ENCODE measurements at regions not wholly inside any gene's neighbourhood (a gene's known extent, or its start where the extent isn't known, plus 50 kb on each side); places are given as distances from the start of the nearest gene placed in this dataset.

DNA sequence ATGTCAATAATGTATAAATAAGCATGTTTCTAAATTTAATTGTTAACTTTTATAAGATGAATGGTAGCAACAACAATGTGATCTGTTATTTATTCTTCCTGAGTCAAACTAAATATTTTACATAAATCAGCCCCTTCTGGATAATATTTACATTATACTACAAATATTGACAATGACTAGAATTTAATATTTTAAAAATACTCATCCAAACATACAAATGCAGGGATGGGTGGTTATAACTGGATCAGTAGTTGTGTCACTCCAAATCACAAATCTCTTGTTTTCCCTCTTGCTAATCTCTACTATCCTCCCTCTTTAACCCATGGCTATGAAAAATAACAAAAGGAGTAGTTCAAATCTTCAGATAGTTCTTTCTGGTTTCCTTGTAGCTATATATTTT lies 407.0 kb downstream of the HTR7 start:
- TF ChIP-seq SP1 (IDR thresholded peaks at IDR 0.05), result no peak
- no peak for TF ChIP-seq NR2F2 (IDR thresholded peaks at IDR 0.05)
- no peak for TF ChIP-seq ATF3 (IDR thresholded peaks at IDR 0.05)
- no peak for TF ChIP-seq HNF4A (conservative IDR thresholded peaks at IDR 0.05)
- TF ChIP-seq CTCF (IDR thresholded peaks at IDR 0.05; ENCODE audit: low read depth, low read length, missing input control), result no peak
- no peak for TF ChIP-seq EGR1 (IDR thresholded peaks at IDR 0.05; ENCODE audit: low read depth in 2 of 2)
- no peak for TF ChIP-seq HNF4G (IDR thresholded peaks at IDR 0.05)
- TF ChIP-seq FOXA2 (IDR thresholded peaks at IDR 0.05), result no peak
- no peak for TF ChIP-seq GABPA (IDR thresholded peaks at IDR 0.05 in 1 of 2, conservative IDR thresholded peaks at IDR 0.05 in 1 of 2)
- no peak for TF ChIP-seq FOXA1 (IDR thresholded peaks at IDR 0.05)
- TF ChIP-seq RXRA (IDR thresholded peaks at IDR 0.05), result no peak
- TF ChIP-seq, protein P1, sequence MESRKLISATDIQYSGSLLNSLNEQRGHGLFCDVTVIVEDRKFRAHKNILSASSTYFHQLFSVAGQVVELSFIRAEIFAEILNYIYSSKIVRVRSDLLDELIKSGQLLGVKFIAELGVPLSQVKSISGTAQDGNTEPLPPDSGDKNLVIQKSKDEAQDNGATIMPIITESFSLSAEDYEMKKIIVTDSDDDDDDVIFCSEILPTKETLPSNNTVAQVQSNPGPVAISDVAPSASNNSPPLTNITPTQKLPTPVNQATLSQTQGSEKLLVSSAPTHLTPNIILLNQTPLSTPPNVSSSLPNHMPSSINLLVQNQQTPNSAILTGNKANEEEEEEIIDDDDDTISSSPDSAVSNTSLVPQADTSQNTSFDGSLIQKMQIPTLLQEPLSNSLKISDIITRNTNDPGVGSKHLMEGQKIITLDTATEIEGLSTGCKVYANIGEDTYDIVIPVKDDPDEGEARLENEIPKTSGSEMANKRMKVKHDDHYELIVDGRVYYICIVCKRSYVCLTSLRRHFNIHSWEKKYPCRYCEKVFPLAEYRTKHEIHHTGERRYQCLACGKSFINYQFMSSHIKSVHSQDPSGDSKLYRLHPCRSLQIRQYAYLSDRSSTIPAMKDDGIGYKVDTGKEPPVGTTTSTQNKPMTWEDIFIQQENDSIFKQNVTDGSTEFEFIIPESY (IDR thresholded peaks at IDR 0.05), result no peak
- TF ChIP-seq JUND (IDR thresholded peaks at IDR 0.05), result no peak
- no peak for TF ChIP-seq MAX (IDR thresholded peaks at IDR 0.05)
- TF ChIP-seq, protein P2, sequence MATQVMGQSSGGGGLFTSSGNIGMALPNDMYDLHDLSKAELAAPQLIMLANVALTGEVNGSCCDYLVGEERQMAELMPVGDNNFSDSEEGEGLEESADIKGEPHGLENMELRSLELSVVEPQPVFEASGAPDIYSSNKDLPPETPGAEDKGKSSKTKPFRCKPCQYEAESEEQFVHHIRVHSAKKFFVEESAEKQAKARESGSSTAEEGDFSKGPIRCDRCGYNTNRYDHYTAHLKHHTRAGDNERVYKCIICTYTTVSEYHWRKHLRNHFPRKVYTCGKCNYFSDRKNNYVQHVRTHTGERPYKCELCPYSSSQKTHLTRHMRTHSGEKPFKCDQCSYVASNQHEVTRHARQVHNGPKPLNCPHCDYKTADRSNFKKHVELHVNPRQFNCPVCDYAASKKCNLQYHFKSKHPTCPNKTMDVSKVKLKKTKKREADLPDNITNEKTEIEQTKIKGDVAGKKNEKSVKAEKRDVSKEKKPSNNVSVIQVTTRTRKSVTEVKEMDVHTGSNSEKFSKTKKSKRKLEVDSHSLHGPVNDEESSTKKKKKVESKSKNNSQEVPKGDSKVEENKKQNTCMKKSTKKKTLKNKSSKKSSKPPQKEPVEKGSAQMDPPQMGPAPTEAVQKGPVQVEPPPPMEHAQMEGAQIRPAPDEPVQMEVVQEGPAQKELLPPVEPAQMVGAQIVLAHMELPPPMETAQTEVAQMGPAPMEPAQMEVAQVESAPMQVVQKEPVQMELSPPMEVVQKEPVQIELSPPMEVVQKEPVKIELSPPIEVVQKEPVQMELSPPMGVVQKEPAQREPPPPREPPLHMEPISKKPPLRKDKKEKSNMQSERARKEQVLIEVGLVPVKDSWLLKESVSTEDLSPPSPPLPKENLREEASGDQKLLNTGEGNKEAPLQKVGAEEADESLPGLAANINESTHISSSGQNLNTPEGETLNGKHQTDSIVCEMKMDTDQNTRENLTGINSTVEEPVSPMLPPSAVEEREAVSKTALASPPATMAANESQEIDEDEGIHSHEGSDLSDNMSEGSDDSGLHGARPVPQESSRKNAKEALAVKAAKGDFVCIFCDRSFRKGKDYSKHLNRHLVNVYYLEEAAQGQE (IDR thresholded peaks at IDR 0.05), result no peak
- TF ChIP-seq RAD21 (IDR thresholded peaks at IDR 0.05), result no peak
- TF ChIP-seq TAF1 (conservative IDR thresholded peaks at IDR 0.05), result no peak
- Histone ChIP-seq H3K27ac (ENCODE audit: low read depth in 1 of 2, low read length in 2 of 2) (no peak overlapping the region), H3K9me3 (ENCODE audit: control insufficient read depth in 4 of 4, low read length in 3 of 4) (no peaks in the 10 kb centered on the region), H3K4me1 (ENCODE audit: control insufficient read depth in 4 of 4, insufficient read depth in 4 of 4, low read length in 3 of 4) (no peaks in the 10 kb centered on the region), H3K4me3 (ENCODE audit: low read depth in 1 of 3, low read length in 3 of 3) (no peak overlapping the region), H3K36me3 (ENCODE audit: control insufficient read depth in 4 of 4, insufficient read depth in 3 of 4, low read depth in 1 of 4, low read length in 3 of 4) (no peaks in the 10 kb centered on the region), H3K27me3 (ENCODE audit: control insufficient read depth in 4 of 4, insufficient read depth in 4 of 4, low read length in 3 of 4) (no peaks in the 10 kb centered on the region), H3K9ac (ENCODE audit: low read depth in 1 of 2, low read length in 2 of 2) (no peak overlapping the region)
- DNase-seq (ENCODE audit: low spot score), result no peak

DNA sequence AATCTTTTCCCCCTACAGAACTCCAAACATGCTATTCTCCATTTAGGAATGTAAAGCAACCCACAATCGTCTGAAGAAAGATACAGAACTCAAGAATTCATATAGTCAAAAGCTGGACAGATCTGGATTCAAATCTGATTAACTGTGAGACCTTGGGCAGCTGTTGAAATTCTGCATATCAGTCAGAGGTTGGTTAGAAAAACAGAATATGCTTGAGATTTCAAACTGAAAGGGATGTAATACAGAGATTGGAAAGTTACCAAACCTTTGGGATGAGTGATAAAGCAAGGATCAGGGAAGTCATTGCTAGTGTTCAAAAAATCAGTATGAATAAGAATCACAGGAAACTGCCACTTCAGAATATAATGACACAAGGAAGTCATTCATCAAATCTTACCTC lies 406.6 kb downstream of the HTR7 start:
- no peak overlapping the region for H3K9ac ChIP-seq (ENCODE audit: low read depth in 1 of 2, low read length in 2 of 2)
- no peak for DNase-seq (ENCODE audit: low spot score)
- no peaks in the 10 kb centered on the region for H3K9me3 ChIP-seq (ENCODE audit: control insufficient read depth in 4 of 4, low read length in 3 of 4)
- H3K4me3 ChIP-seq (ENCODE audit: low read depth in 1 of 3, low read length in 3 of 3), result no peak overlapping the region
- no peaks in the 10 kb centered on the region for H3K4me1 ChIP-seq (ENCODE audit: control insufficient read depth in 4 of 4, insufficient read depth in 4 of 4, low read length in 3 of 4)
- no peaks in the 10 kb centered on the region for H3K27me3 ChIP-seq (ENCODE audit: control insufficient read depth in 4 of 4, insufficient read depth in 4 of 4, low read length in 3 of 4)
- no peaks in the 10 kb centered on the region for H3K36me3 ChIP-seq (ENCODE audit: control insufficient read depth in 4 of 4, insufficient read depth in 3 of 4, low read depth in 1 of 4, low read length in 3 of 4)
- no peak for TF ChIP-seq RAD21 (IDR thresholded peaks at IDR 0.05)
- TF ChIP-seq SP1 (IDR thresholded peaks at IDR 0.05), result no peak
- no peak for TF ChIP-seq FOXA2 (IDR thresholded peaks at IDR 0.05)
- TF ChIP-seq GABPA (IDR thresholded peaks at IDR 0.05 in 1 of 2, conservative IDR thresholded peaks at IDR 0.05 in 1 of 2), result no peak
- no peak for TF ChIP-seq TAF1 (conservative IDR thresholded peaks at IDR 0.05)
- no peak for TF ChIP-seq YY1 (IDR thresholded peaks at IDR 0.05)
- TF ChIP-seq RXRA (IDR thresholded peaks at IDR 0.05), result no peak
- TF ChIP-seq NR2F2 (IDR thresholded peaks at IDR 0.05), result no peak
- TF ChIP-seq, protein P1 (IDR thresholded peaks at IDR 0.05), result no peak
- no peak for TF ChIP-seq CTCF (IDR thresholded peaks at IDR 0.05; ENCODE audit: low read depth, low read length, missing input control)
- no peak for TF ChIP-seq HNF4G (IDR thresholded peaks at IDR 0.05)
- no peak for TF ChIP-seq EGR1 (IDR thresholded peaks at IDR 0.05; ENCODE audit: low read depth in 2 of 2)
- TF ChIP-seq JUND (IDR thresholded peaks at IDR 0.05), result no peak
- no peak for TF ChIP-seq HNF4A (conservative IDR thresholded peaks at IDR 0.05)
- TF ChIP-seq MAX (IDR thresholded peaks at IDR 0.05), result no peak
- no peak for TF ChIP-seq FOXA1 (IDR thresholded peaks at IDR 0.05)
- WGBS, result 0% methylated on average over 1 of the region's 1 CpG
- H3K27ac ChIP-seq (ENCODE audit: low read depth in 1 of 2, low read length in 2 of 2), result no peak overlapping the region
